HG03432 (cell line): ENCODE measurements at regions not wholly inside any gene's neighbourhood (a gene's known extent, or its start where the extent isn't known, plus 50 kb on each side); places are given as distances from the start of the nearest gene placed in this dataset.

ENCODE experiments used
- ATAC-seq: cut with Tn5 transposase; IDR thresholded peaks from one replicate; pipeline ENCODE4 v1.9.1; 2021; ENCODE audit warnings: mild to moderate bottlenecking, moderate library complexity; ENCODE audit not compliant: unreplicated experiment

DNA sequence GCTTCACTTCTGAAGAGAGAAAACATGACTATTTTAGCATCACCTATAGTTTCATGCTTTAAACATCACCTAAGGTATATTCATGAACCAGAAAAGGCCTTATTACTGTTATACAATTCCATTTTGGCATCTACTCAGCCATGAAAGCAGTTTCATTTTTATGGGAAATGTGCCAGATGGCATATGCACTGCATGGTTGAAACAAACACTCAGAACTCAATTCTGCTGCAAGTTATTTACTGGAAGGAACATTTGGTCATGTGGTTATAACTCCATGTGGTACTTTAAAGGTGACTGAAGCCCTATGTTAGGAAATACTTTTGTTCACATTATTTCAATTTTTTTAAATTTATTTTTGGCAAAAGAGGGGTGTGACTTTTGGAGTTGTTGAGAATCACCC is 287.5 kb upstream of the CRIM1 start:
- ATAC-seq: no peak

DNA sequence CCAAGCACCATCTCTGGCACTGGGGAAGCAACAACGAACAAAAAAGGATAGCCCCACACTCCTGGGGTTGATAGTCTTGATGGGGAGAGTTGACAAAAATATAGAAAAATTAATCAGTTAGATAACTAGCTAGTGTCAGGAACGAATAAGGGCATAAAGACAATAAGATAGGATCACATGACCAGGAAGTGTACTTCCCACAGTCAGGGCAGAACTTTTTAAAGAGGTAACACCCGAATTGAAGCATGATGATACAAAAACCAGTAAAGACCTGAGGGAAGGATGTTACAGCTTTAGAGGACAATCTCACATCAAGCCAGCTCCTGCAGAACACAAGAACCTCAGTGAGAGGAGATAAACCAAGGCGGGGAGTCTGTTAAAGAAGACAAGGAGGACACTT is 295.4 kb upstream of the CRIM1 start:
- peak; percentile 35 for ATAC-seq

DNA sequence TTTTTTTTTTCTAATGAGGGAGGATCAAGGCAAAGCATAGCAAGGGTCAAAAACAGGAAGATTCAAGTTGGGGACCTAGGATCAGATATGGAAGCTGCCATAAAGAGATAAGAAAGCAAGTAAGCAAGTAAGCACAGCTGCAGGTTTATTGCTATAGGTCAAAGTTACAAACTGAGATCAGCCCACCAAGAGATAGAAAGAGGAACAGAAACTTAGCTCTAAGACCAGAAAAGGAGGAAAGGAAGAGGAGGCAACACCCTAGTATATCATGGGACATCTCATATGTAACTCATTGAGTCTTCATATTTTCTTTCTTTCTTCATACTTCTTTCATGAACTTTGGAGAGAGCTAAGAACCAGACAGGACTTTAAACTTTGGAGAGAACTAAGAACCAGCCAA is 295.9 kb upstream of the CRIM1 start:
- ATAC-seq: peak; percentile 100

DNA sequence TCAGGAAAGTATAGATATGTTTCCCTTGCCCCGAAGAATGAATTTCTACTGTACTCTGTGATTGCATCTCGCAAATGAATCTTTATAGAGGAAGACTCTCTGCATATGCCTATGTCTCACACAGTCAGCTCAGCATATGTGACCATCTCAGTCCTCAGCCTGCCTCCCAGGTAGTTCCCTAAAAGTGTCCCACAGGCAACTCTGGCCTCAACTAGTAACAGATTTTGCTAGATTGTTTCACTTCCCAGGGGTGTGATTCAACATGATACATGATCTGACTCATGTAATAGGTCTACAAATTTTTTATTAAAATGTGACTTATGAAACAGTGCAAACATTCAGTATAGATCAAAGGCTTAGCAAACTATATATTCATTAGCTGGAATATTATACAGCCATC is 296.6 kb upstream of the CRIM1 start:
- ATAC-seq: no peak

DNA sequence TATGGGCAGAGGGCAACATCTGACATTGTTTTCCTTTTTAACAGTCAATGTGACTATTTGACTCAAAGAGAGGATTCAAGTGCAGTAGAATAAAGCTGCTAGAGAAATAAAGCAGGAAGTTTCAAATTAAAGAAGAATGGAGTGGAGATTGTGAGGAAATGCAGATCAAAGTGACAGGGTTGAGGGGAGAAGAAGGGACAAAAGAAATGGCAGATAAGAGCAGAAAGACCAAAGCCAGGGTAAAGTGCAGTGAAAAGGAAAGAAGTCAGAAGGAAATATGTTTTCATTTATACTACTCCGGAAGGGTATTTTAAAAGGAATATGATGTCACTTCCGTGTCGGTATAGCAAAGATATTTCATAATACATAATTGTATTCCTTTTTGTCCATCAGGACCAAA is 297.5 kb upstream of the CRIM1 start:
- no peak for ATAC-seq

DNA sequence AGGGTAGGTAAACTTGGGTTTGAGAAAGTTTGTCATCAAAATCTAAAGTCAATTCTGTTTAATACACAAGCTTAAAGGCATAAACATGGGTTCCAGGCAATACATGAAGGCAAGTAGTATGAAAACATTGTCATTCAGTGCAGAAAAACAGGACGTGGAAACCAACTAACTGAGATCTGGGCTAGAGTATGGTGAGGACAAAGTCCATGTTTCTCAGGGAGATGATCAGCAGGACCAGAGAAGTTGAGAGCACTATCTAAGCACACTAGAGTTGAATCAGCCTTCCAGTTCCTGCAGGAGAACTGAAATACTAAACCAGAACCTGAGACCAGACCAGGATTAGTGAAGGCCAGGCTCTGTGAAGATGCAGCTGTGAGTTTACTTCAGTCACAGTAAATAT is 302.8 kb upstream of the CRIM1 start:
- ATAC-seq: no peak

DNA sequence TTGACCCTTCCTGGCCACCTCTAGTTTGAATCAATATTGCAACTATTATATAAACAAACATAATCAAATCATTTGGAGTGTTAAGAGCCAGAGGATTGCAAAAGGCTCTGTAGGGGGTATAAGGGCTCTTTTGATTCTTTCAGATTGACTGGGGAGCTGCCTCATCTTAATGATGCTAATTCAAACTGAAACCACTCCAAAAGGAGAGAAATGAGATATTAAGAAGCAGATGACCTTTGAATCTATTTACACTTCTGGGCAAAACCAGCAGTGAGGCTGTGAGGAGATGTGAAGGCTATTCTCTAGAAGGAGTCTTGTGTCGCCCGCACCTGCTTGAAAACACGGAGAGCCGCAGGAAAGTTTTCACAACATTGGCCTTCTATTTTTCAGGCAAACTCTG is 311.2 kb upstream of the CRIM1 start:
- ATAC-seq: peak; percentile 54

DNA sequence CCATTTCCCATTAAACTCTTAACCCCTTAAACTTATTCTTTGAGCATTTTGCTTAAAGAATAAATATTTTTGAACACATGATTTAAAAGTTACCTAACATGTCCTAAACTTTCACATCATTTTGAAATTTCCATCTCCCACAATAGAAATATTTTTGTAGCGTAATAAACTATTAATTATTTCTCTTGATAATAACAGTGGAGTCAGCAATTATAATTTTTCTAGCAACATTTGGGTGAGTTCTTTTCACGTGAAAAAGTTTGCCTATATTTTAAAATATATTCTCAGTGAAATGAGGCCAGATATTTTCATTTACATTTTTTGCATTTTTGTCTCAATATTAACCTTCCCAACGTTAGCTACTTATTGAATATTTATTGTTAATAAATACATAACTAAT is 320.4 kb upstream of the CRIM1 start:
- ATAC-seq: no peak

DNA sequence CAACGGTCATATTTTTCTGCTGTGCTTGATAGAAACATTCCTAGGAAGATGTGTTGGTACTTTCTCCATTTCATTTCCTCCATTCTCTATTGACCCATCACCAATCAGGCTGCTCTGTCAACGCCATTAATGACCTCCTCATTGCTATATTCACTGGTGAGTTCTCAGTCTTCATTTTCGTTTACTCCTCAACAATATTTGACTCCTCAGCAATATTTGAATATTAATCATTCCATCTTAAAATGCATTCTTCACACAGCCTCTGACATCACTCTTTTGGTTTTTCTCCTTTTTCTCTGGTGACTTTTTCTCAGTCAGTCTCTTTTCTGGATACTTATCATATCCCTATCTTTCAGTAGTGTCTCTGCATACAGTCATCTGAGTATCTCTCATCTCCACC is 323.5 kb upstream of the CRIM1 start:
- no peak for ATAC-seq

DNA sequence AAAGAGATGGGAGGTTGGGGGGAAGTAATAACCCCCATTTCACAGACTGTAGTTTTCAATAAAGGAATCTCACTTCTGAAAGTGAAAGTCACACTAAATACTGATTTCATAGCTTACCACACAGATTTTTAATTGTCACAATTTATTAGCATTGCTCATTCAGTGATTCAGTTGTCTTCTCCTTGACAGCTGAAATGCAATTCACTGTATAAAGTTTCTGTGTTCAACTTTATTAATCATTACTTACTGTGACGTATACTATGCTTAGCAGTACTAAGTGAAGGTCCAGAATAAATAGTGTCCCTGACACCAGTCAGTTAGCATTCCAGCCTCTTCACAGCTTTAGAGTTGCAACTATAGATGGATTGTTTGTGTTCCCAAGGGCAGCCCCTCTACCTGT is 324.1 kb upstream of the CRIM1 start:
- no peak for ATAC-seq

DNA sequence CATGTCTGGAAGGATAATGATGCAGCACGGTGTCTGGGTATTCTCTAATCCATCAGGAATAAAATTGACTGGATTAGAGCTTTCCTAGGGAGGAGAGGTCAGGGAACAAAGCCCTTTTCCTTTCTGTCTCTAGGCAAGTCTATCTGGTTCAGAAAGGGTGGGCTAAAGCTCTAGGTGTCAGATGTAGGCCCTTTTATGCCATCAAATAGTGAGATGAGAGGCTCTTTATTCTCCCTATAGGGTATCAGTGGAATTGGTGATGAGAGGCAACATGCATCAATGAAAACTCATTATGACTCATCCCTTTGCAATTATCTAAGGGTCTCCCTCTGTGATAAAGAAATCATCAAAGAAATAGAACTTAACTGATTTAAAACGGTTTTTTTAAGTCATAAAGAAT is 328.0 kb upstream of the CRIM1 start:
- ATAC-seq: no peak

DNA sequence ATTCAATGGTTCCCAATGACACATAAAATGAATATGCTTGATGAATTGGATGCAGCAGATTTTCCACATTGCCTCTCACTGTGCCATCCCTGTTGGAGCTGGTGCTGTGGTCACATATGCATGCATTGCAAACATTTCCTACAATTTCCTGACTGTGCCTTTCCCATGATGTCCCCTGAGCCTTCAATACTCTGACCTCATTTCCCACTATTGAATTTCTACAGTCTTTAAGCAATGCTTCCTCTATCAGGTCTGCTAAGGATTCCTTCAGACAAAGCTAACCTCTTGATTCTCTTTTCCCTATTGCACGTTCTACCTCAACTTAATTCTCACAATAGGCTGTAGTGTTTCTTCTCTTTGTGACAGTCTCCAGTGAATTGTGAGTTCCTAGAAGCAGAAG is 342.5 kb upstream of the CRIM1 start:
- ATAC-seq: no peak

DNA sequence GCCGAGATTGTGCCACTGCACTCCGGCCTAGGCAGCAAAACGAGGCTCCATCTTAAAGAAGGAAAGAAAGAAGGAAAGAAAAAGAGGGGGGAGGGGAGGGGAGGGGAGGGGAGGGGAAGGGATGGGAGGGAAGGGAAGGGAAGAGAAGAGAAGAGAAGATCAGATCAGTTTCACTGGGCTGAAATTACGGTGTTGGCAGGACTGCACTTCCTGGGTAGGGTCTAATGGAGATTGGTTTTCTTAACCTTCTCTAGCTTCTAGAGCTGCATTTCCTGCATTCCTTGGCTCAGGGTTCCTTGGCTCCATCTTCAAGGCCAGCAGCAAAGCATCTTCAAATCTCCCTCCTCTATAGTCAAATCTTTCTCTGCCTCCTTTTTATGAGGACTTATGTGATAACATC is 349.1 kb upstream of the CRIM1 start:
- no peak for ATAC-seq

DNA sequence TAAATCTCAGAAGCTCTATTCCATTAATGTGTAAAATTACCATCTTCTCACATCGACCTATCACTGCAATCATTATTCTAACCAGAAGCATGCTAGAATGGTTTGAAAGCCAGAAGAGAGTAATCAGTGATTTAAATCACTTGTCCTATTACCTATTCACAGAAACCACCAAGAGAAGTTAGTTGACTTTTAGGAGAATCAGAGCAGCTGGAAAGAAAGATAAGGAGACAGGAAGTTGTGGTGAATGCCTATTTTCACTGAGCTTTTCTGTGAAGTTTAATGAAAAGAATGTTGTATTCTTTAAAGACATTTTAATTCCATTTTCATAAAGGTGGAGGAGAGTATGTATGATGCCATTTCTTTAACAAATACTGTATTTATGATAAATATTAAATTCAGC is 352.6 kb upstream of the CRIM1 start:
- ATAC-seq: no peak

DNA sequence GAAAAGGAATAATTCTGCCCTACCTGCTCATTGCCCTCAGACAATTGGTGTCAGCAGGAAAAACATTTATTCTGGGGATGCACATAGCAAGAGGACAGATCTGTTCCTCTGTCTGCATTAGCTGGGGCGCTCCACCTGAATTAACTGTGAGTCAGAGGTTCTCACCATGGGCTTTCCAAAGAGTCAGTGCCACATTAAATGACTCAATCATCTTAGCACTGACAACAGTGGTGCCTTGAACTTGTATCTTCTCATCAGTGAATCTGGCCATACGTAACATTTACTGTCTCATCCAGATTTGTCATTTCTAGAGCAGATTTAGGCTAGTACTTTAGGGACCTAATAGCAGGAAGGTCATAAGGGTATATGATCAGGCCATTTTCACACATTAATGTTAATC is 358.1 kb upstream of the CRIM1 start:
- ATAC-seq: no peak

DNA sequence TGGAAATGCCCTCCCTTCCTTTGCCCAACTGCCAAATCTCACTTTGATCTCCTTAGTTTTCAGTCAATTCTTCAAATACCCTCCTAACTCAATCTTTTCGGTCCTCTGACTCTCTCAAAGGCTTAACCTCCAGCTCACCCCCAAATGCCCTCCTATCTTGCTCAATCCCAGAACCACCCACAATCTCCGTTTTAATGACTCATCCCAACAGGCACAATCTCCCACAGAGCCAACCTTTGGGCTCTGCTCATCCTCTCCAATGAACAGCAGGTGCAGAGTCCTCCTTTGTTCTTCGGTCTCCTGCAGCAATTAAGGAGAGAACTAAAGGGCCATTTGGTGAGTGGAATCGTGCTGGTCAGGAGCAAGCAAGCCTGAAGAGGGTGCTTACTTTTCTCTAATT is 366.1 kb upstream of the CRIM1 start:
- no peak for ATAC-seq

DNA sequence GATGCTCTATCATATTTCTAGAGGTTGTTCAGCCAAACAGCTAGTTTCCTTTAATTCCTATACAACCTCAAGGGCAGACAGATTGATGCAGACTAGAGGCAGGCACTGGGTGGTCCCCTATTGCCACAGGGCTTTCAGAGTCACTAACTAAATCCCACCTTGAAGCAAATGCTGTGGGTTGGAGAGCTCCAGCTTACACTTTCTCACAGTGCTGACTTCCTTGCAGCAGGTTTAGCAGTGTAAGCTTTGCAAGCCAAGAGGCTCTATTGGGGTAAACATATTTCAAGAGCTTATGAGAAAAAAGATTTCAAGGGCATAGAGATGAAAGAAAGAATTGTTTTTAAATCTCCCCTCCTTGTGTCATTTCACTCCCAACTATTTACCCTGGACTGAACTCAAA is 366.5 kb upstream of the CRIM1 start:
- ATAC-seq: no peak

DNA sequence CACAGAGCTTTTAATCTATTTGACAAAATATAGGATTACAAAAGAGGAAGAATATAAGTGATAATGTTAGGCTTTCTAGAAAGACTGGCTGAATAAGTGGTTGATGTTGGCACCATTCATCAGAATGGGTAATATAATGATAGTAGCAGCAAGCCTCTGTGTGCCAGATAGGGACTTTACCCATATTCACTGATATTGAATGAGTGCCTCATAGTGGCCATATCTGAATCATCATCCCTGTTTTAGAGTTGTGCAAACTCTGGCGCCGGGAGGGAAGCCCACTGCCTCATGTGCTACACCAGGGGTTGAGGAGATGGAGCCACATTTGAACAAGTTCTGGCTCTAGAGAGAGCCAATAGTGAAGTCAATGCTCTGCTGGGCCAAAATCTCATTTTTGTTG is 368.7 kb upstream of the CRIM1 start:
- ATAC-seq: no peak

DNA sequence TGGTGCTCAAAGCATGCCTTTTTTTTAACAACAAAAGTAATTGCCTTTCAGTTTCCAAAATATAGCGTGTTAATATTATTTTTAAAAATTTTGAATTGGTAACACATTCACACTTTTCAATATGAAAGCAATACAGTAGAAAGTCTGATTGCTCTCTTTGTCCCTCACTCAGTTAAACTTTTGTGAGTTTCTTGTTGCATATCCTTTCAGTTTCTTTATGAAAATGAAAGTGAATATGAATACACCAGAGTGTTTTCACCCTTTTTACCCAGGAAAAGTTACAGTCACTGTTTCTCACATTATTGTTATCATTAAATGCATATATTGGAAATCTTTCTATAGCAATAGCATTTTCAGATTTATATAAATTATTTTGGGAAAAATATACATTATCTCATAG is 377.4 kb upstream of the CRIM1 start:
- peak; percentile 97 for ATAC-seq

DNA sequence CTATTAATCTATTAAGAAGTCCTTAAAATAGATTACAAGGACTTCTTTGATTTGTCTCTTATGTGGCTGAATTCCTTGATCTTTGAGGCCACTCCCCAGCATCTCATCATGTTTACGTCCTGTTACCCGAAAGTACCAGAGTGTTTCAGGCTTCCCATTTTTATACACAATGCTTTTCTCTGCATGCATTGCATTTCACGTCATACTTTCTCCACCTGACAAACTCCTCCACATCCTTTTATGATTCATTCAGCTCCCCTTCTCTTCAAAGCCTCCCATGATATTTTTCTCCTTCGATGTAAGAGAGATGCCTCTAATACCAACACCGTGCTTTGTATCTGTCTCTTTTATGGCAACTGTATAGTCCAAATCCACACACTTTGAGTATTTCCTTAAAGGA is 379.0 kb upstream of the CRIM1 start:
- ATAC-seq: no peak

DNA sequence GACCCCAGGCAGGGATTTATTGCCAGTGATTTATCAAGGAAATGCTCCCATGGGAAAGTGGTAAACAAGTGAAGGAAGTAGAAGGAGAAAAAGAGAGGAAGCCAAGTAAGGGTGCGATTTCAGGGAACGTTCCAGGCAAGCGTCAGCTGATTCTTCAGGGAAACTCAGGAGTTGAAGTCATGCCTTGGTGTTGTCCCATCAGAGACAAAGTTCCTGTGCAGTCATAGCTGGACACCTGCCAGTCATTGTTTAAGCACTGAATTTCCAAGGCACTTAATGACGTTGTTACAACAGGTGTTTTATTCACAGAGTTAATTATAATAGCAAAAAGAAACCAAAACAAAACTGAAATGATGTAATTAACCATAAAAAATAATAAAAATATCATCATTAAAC is 381.8 kb upstream of the CRIM1 start:
- no peak for ATAC-seq

DNA sequence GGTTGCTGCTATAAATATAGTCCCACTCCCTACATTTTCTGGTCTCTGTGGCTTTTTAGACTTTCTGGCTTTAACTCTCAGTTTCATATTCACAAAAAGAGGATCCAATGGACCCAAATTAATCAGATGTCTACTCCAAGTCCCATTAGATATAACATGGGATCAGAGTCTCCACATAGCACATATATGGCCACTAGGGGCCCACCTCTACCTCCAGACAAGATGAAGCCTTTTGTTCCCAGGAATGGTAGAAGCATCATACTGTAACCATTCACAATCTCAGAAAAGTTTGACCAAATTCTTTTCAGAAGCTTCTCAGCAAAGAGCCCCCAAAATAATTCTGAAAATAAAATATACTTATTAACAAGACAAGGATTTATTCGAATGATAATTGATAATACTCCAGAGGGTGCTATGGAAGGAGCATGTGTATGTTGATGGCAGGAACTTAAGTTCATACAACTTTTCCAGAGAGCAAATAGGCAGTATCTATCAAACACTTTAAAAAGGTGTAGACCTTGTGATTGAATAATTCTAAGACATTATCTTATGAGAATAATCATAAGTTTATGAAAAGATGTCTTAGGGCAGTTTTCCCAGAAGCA is 382.3 kb upstream of the CRIM1 start:
- peak; percentile 88 for ATAC-seq

DNA sequence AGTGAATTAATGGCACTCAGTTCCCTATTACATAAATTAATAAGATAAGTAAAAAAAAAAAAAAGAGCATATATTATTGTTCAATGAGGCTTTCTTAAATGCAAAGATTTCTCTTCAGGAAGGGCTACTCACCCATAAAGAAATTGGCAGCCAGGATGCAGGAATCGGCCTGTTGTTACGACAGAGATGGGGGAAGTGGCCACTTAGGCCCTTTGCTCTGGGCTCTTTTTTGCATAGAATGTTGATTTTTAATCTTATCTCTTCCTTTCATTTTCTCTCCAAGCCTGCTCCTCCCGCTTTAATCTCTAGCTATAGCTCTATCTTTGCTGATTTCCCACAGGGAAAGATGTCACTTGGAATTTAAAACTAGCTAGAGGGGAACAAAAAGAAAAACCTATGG is 391.8 kb upstream of the CRIM1 start:
- ATAC-seq: no peak

DNA sequence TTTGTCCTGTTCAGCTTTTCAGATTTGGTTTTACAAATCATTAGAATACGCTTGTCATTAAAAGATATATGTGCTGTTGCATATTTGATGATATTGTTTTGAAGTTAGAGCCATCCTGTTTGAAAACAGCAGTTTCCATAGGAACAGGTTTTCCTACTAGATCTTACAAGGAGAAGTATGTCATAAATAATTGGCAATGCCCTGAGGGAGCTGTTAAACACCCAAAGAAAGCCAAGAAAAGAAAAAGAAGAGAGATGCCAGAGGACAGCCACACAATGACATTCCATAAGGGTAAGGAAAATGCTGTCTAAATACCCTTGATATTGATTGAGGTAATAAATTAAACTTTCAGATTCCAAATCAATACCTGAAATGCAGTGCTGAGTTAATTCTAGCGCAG is 392.2 kb upstream of the CRIM1 start:
- ATAC-seq: no peak
